ENCODE measurements at regions not wholly inside any gene's neighbourhood (a gene's known extent, or its start where the extent isn't known, plus 50 kb on each side); places are given as distances from the start of the nearest gene placed in this dataset.

DNA sequence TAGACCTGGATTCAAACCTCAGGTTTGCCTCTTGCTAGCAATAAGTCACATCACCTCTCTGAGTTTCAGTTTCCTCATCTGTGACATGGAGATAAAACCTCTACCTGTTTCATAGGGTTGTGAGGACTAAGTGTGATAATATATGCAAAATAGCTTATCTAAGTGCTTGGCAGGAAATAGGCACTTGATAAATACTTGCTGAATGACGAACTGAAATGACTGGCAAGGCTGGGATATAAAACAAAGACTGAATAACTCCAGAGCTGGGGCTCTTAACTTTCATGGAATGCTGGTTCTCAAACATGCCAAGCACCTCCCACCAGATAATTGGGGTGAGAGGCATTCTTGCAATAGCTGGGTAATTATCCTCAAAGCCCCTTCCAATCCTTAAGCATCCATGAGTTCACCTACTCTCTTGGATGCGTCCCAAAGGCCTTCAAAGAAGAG is 87.6 kb downstream of the ADRB2 start:
- H3K9me3 ChIP-seq: no peaks in the 10 kb centered on the region
- H3K4me1 ChIP-seq: peaks cover 0 to 9% (median 0%) of the 10 kb centered on the region in 4 donors
- TF ChIP-seq CTCF (IDR thresholded peaks at IDR 0.05) (no peak), POLR2A (IDR thresholded peaks at IDR 0.05) (no peak)
- H3K36me3 ChIP-seq: no peaks in the 10 kb centered on the region
- DNase-seq: no peak
- no peak overlapping the region for H3K4me3 ChIP-seq
- H3K27ac ChIP-seq: no peak overlapping the region
- no peaks in the 10 kb centered on the region for H3K27me3 ChIP-seq

DNA sequence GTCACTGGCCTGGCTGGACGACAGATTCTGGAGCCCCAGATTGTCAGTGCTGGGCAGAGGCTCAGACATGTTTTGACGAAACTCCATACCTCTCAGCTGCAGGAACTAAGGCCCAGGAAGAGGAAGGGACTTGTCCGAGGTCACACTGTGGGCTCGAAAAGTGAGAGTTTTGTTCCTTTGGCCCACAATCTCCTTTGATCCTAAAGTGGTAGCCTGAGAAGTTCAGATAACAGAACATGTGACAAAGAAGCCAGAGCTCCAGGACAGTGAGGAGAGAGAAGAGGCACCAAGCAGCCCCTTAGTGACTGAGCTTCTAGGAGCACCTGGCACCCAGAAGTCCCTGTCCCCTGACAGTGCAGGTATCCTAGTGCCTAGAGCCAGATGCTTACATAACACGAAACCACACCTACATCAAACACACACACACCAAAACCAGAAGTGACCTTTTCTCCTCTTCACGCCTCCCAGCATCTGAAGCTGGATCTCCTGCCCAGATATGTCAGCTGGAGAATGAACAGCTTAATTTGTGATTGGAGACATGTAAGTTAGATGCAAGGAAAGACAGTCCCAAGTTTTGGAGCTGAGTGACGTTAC is 88.9 kb downstream of the ADRB2 start:
- H3K4me1 ChIP-seq: peaks cover 0 to 6% (median 0%) of the 10 kb centered on the region in 4 donors
- no peaks in the 10 kb centered on the region for H3K36me3 ChIP-seq
- no peak overlapping the region for H3K4me3 ChIP-seq
- no peak for DNase-seq
- TF ChIP-seq CTCF (IDR thresholded peaks at IDR 0.05) (no peak), POLR2A (IDR thresholded peaks at IDR 0.05) (no peak)
- no peak overlapping the region for H3K27ac ChIP-seq
- H3K27me3 ChIP-seq: no peaks in the 10 kb centered on the region
- H3K9me3 ChIP-seq: no peaks in the 10 kb centered on the region

GRCh38 chr5:148920646-148921288 is 94.4 kb downstream of the ADRB2 start:
- Histone ChIP-seq H3K4me3 (no peak overlapping the region), H3K27ac (no peak overlapping the region), H3K9me3 (no peaks in the 10 kb centered on the region), H3K4me1 (no peaks in the 10 kb centered on the region), H3K36me3 (no peaks in the 10 kb centered on the region), H3K27me3 (no peaks in the 10 kb centered on the region)
- no peak for DNase-seq
- no peak for TF ChIP-seq POLR2A (IDR thresholded peaks at IDR 0.05)
- TF ChIP-seq CTCF (IDR thresholded peaks at IDR 0.05): no peak

DNA sequence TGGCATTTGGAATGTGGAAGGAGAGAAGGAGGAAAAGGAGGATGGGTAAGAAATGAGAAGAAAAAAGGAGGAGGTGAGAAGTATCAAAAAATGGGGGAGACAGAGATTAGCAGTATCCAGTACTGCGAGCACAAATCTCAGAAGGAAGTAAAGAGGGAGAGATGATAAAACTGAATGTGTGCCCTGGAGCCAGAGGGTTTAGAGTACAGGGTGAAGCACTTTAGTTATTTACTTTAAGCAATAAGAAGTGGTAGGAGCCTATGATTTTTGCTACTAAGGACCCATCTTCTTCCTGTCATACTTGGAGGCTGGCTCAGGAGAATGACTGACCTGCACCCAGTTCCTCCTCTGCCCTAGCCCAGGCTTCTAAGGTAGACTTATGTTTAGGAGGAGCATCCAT is 94.9 kb downstream of the ADRB2 start:
- Histone ChIP-seq H3K9me3 (no peaks in the 10 kb centered on the region), H3K36me3 (no peaks in the 10 kb centered on the region), H3K27ac (no peak overlapping the region), H3K4me3 (no peak overlapping the region), H3K27me3 (no peaks in the 10 kb centered on the region), H3K4me1 (no peaks in the 10 kb centered on the region)
- TF ChIP-seq POLR2A (IDR thresholded peaks at IDR 0.05) (no peak), CTCF (IDR thresholded peaks at IDR 0.05) (no peak)
- DNase-seq: no peak

- Histone ChIP-seq H3K4me1 (no peaks in the 10 kb centered on the region), H3K9me3 (no peaks in the 10 kb centered on the region), H3K27ac (no peak overlapping the region), H3K36me3 (no peaks in the 10 kb centered on the region), H3K4me3 (no peak overlapping the region), H3K27me3 (no peaks in the 10 kb centered on the region)
- TF ChIP-seq POLR2A (IDR thresholded peaks at IDR 0.05) (no peak), CTCF (IDR thresholded peaks at IDR 0.05) (no peak)
- no peak for DNase-seq
Measured at GRCh38 chr5:148922606-148923005, 96.2 kb downstream of the ADRB2 start.
